GM12878 (cell line): ENCODE measurements at regions not wholly inside any gene's neighbourhood (a gene's known extent, or its start where the extent isn't known, plus 50 kb on each side); places are given as distances from the start of the nearest gene placed in this dataset.

ENCODE experiments used
- POLR2AphosphoS5 ChIP-seq: IDR thresholded peaks from 2 replicates; pipeline ENCODE4 v1.6.1; 2011; ENCODE audit warnings: mild to moderate bottlenecking, low read length, inconsistent platforms
- TAF1 ChIP-seq: IDR thresholded peaks from 2 replicates; pipeline ENCODE4 v1.6.1; 2011; ENCODE audit warnings: mild to moderate bottlenecking, low read depth, low read length, borderline replicate concordance
- TCF12 ChIP-seq: IDR thresholded peaks from 2 replicates; pipeline ENCODE4 v1.6.1; 2011; ENCODE audit warnings: low read depth, mild to moderate bottlenecking, low read length
- TF ChIP-seq, protein P1 (sequence below), 3 experiments: IDR thresholded peaks in 2 of 3; conservative IDR thresholded peaks in 1 of 3; 2 replicates each; pipeline ENCODE4 v1.5.1; 2011; ENCODE audit warnings: low read depth in 3 of 3, low read length in 3 of 3, mild to moderate bottlenecking in 3 of 3, control low read depth in 2 of 3, moderate library complexity in 2 of 3, inconsistent platforms in 1 of 3, mixed read lengths in 1 of 3; ENCODE audit not compliant: control insufficient read depth in 2 of 3, insufficient read depth in 1 of 3; ENCODE audit errors: extremely low read depth in 1 of 3
- TF ChIP-seq, protein P2 (sequence below): fragments of 450-650 bp; IDR thresholded peaks from 2 replicates; pipeline ENCODE4 v1.6.1; 2017; ENCODE audit warnings: mild to moderate bottlenecking
- TF ChIP-seq, protein P3 (sequence below): IDR thresholded peaks from 2 replicates; pipeline ENCODE4 v1.6.1; 2012; ENCODE audit warnings: mild to moderate bottlenecking, low read depth, low read length
- TF ChIP-seq, protein P4 (sequence below): fragments of 450-650 bp; IDR thresholded peaks from 2 replicates; pipeline ENCODE4 v1.6.1; 2014; ENCODE audit warnings: mild to moderate bottlenecking
- TF ChIP-seq, protein P5 (sequence below): fragments of 450-650 bp; formaldehyde crosslinking; IDR thresholded peaks from 2 replicates; pipeline ENCODE4 v1.4.0; 2020; ENCODE audit warnings: mild to moderate bottlenecking, moderate library complexity

DNA sequence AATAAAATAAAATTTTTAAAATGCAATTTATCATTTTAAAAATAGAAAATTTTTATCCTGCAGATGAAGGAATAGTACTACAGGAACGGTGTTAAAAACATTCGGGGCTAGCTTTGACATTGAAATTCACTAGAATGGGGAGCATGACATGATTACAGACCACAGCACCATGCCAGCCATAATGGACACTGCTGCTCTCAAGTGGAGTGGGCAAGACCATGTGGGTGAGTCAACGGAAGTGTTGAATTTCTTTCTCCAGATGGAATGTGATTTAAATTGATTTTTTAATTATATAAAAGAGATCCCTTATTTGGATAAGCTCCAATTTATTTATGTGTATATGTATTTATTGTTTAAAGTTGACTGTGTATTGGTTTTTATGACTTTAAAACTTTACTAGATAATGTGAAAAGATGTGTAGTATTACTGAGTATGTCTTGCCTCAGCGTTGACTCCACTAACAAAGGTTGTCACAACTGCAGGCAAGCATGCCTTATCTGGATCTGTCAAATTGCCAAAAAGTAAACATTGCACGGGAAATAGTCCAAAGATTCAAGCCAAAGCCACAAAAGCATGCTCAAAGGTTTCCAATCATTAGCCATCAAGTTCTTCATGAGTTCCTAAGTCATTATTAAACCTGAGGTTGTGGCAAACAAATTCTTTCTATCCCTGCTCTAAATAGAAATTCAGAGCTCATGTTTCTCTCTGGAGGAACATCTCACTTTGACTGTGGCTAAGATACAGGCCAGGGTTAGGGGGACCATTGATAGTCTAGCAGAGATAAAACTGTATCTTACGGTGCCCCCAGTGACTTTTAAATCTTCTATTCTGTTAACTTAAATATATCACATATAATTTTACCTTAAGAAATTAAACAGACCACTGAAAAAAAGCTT, 536.9 kb downstream of the TMX3 start:
- TF ChIP-seq, protein P1, sequence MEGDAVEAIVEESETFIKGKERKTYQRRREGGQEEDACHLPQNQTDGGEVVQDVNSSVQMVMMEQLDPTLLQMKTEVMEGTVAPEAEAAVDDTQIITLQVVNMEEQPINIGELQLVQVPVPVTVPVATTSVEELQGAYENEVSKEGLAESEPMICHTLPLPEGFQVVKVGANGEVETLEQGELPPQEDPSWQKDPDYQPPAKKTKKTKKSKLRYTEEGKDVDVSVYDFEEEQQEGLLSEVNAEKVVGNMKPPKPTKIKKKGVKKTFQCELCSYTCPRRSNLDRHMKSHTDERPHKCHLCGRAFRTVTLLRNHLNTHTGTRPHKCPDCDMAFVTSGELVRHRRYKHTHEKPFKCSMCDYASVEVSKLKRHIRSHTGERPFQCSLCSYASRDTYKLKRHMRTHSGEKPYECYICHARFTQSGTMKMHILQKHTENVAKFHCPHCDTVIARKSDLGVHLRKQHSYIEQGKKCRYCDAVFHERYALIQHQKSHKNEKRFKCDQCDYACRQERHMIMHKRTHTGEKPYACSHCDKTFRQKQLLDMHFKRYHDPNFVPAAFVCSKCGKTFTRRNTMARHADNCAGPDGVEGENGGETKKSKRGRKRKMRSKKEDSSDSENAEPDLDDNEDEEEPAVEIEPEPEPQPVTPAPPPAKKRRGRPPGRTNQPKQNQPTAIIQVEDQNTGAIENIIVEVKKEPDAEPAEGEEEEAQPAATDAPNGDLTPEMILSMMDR (IDR thresholded peaks at IDR 0.05 in 2 of 3, conservative IDR thresholded peaks at IDR 0.05 in 1 of 3; ENCODE audit: control insufficient read depth in 2 of 3, extremely low read depth in 1 of 3, insufficient read depth in 1 of 3, low read depth in 3 of 3, low read length in 3 of 3): no peak
- TF ChIP-seq, protein P2, sequence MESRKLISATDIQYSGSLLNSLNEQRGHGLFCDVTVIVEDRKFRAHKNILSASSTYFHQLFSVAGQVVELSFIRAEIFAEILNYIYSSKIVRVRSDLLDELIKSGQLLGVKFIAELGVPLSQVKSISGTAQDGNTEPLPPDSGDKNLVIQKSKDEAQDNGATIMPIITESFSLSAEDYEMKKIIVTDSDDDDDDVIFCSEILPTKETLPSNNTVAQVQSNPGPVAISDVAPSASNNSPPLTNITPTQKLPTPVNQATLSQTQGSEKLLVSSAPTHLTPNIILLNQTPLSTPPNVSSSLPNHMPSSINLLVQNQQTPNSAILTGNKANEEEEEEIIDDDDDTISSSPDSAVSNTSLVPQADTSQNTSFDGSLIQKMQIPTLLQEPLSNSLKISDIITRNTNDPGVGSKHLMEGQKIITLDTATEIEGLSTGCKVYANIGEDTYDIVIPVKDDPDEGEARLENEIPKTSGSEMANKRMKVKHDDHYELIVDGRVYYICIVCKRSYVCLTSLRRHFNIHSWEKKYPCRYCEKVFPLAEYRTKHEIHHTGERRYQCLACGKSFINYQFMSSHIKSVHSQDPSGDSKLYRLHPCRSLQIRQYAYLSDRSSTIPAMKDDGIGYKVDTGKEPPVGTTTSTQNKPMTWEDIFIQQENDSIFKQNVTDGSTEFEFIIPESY: no peak
- TF ChIP-seq, protein P3, sequence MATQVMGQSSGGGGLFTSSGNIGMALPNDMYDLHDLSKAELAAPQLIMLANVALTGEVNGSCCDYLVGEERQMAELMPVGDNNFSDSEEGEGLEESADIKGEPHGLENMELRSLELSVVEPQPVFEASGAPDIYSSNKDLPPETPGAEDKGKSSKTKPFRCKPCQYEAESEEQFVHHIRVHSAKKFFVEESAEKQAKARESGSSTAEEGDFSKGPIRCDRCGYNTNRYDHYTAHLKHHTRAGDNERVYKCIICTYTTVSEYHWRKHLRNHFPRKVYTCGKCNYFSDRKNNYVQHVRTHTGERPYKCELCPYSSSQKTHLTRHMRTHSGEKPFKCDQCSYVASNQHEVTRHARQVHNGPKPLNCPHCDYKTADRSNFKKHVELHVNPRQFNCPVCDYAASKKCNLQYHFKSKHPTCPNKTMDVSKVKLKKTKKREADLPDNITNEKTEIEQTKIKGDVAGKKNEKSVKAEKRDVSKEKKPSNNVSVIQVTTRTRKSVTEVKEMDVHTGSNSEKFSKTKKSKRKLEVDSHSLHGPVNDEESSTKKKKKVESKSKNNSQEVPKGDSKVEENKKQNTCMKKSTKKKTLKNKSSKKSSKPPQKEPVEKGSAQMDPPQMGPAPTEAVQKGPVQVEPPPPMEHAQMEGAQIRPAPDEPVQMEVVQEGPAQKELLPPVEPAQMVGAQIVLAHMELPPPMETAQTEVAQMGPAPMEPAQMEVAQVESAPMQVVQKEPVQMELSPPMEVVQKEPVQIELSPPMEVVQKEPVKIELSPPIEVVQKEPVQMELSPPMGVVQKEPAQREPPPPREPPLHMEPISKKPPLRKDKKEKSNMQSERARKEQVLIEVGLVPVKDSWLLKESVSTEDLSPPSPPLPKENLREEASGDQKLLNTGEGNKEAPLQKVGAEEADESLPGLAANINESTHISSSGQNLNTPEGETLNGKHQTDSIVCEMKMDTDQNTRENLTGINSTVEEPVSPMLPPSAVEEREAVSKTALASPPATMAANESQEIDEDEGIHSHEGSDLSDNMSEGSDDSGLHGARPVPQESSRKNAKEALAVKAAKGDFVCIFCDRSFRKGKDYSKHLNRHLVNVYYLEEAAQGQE: no peak
- no peak for TF ChIP-seq TCF12
- TF ChIP-seq, protein P4, sequence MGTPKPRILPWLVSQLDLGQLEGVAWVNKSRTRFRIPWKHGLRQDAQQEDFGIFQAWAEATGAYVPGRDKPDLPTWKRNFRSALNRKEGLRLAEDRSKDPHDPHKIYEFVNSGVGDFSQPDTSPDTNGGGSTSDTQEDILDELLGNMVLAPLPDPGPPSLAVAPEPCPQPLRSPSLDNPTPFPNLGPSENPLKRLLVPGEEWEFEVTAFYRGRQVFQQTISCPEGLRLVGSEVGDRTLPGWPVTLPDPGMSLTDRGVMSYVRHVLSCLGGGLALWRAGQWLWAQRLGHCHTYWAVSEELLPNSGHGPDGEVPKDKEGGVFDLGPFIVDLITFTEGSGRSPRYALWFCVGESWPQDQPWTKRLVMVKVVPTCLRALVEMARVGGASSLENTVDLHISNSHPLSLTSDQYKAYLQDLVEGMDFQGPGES: no peak
- no peak for TF ChIP-seq POLR2AphosphoS5
- TF ChIP-seq TAF1: no peak
- TF ChIP-seq, protein P5, sequence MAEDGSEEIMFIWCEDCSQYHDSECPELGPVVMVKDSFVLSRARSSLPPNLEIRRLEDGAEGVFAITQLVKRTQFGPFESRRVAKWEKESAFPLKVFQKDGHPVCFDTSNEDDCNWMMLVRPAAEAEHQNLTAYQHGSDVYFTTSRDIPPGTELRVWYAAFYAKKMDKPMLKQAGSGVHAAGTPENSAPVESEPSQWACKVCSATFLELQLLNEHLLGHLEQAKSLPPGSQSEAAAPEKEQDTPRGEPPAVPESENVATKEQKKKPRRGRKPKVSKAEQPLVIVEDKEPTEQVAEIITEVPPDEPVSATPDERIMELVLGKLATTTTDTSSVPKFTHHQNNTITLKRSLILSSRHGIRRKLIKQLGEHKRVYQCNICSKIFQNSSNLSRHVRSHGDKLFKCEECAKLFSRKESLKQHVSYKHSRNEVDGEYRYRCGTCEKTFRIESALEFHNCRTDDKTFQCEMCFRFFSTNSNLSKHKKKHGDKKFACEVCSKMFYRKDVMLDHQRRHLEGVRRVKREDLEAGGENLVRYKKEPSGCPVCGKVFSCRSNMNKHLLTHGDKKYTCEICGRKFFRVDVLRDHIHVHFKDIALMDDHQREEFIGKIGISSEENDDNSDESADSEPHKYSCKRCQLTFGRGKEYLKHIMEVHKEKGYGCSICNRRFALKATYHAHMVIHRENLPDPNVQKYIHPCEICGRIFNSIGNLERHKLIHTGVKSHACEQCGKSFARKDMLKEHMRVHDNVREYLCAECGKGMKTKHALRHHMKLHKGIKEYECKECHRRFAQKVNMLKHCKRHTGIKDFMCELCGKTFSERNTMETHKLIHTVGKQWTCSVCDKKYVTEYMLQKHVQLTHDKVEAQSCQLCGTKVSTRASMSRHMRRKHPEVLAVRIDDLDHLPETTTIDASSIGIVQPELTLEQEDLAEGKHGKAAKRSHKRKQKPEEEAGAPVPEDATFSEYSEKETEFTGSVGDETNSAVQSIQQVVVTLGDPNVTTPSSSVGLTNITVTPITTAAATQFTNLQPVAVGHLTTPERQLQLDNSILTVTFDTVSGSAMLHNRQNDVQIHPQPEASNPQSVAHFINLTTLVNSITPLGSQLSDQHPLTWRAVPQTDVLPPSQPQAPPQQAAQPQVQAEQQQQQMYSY: no peak
